CD4-positive, alpha-beta T cell treated with Interleukin-12 subunit alpha and Interleukin-12 subunit beta, for 1 hour (primary cell): ENCODE measurements at regions not wholly inside any gene's neighbourhood (a gene's known extent, or its start where the extent isn't known, plus 50 kb on each side); places are given as distances from the start of the nearest gene placed in this dataset.

ENCODE experiments used
- DNase-seq: peaks from one replicate; pipeline ENCODE4 v3.0.0-alpha.2; 2020

GRCh38 chr5:74309050-74309449 is 331.5 kb downstream of the ENC1 start:
- DNase-seq = no peak

- no peak for DNase-seq
Measured at GRCh38 chr5:74306845-74307244, 333.7 kb downstream of the ENC1 start.

- DNase-seq = no peak
Measured at GRCh38 chr5:74304536-74304935, 336.0 kb downstream of the ENC1 start.

GRCh38 chr5:74303578-74303977 is 336.9 kb downstream of the ENC1 start:
- DNase-seq = no peak

- no peak for DNase-seq
Measured at GRCh38 chr5:74301576-74301975, 339.0 kb downstream of the ENC1 start.

GRCh38 chr5:74300808-74301389 is 339.6 kb downstream of the ENC1 start:
- DNase-seq = no peak

- DNase-seq = no peak
Measured at GRCh38 chr5:74299833-74300232, 340.7 kb downstream of the ENC1 start.

GRCh38 chr5:74296685-74297408 is 343.7 kb downstream of the ENC1 start:
- no peak for DNase-seq

GRCh38 chr5:74295676-74296075 is 344.9 kb downstream of the ENC1 start:
- no peak for DNase-seq

- DNase-seq = no peak
Measured at GRCh38 chr5:74295141-74295540, 345.4 kb downstream of the ENC1 start.

- peak; percentile 2 for DNase-seq
Measured at GRCh38 chr5:74294231-74294705, 346.3 kb downstream of the ENC1 start.

GRCh38 chr5:74293182-74293581 is 347.3 kb downstream of the ENC1 start:
- DNase-seq = no peak

GRCh38 chr5:74290634-74291241 is 349.8 kb downstream of the ENC1 start:
- DNase-seq = no peak

- DNase-seq = no peak
Measured at GRCh38 chr5:74289691-74290090, 350.8 kb downstream of the ENC1 start.

- no peak for DNase-seq
Measured at GRCh38 chr5:74289238-74289637, 351.3 kb downstream of the ENC1 start.

- DNase-seq = no peak
Measured at GRCh38 chr5:74288448-74289108, 351.9 kb downstream of the ENC1 start.

- no peak for DNase-seq
Measured at GRCh38 chr5:74288038-74288437, 352.5 kb downstream of the ENC1 start.

- no peak for DNase-seq
Measured at GRCh38 chr5:74286734-74287695, 353.5 kb downstream of the ENC1 start.

GRCh38 chr5:74285675-74286280 is 354.8 kb downstream of the ENC1 start:
- DNase-seq = no peak

- DNase-seq = no peak
Measured at GRCh38 chr5:74282490-74282889, 358.0 kb downstream of the ENC1 start.

GRCh38 chr5:74281166-74281565 is 359.4 kb downstream of the ENC1 start:
- no peak for DNase-seq

- no peak for DNase-seq
Measured at GRCh38 chr5:74280306-74280705, 360.2 kb downstream of the ENC1 start.
